Skeletal muscle cell (primary cell): ENCODE measurements at regions not wholly inside any gene's neighbourhood (a gene's known extent, or its start where the extent isn't known, plus 50 kb on each side); places are given as distances from the start of the nearest gene placed in this dataset.

Source experiments
- DNase-seq: peaks from one replicate; pipeline ENCODE4 v3.0.0-alpha.2; 2010; ENCODE audit warnings: low read depth
- H3K4me3 ChIP-seq: 2 replicates; pipeline ENCODE4 v1.5.1; 2011; ENCODE audit warnings: low read depth, mild to moderate bottlenecking, control low read depth, low read length, moderate library complexity

DNA sequence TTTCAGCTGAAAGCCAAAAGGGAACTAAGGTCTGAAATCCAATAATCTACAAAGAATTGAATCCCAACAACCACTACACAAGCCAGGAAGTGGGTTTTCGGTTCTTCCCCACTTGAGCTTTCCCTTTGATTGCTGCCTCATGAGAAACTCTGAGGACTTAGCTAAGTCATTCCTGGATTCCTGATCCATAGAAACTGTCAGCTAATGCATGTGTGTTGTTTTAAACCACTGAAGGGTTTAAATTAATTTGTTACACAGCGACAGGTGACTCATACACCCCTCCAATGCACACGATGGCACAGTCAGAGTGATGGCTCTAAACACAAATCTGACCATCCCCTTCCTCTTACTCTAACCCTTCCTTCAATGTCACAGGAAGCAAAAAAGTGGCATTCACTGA is 282.9 kb downstream of the RAB28 start:
- no peak overlapping the region for H3K4me3 ChIP-seq
- no peak for DNase-seq

DNA sequence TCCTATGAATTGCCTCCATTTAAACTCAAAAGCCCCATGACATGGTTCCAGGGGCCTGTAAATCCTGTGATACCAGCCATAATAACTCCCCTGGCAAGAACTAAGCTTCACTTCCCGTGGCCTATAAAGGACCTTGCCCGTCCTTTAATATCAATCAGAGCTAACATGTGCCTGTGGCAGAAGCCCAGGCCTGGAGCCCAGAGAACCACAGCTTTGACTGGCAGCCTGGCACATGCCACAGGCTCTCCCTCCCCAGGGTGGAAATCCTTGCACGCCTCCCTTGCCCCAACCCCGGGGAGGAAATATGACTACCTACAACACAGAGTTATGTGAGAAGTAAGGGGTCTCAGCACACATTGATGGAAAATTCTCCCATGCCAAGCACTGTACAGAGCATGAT is 287.4 kb downstream of the RAB28 start:
- H3K4me3 ChIP-seq: no peak overlapping the region
- DNase-seq: no peak

DNA sequence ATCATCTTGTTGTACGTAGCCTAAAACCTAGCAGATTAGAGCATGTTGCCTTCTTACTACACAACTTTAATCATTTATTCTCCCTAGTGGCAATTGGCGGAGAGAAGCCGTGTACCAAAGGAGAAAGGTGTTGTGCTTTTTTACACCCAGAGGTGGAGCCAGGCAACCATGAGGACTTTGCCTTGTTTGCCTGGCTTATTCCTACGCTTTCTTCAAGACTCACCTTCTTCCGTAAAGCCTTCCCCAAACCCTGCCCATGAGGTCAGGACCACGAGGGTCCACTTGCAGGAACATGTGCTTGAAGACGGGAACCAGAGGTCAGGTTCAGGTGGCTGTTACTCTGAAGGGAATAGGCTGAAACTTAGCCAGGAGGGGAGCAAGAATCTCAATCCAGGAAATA is 290.5 kb downstream of the RAB28 start:
- no peak overlapping the region for H3K4me3 ChIP-seq
- no peak for DNase-seq

DNA sequence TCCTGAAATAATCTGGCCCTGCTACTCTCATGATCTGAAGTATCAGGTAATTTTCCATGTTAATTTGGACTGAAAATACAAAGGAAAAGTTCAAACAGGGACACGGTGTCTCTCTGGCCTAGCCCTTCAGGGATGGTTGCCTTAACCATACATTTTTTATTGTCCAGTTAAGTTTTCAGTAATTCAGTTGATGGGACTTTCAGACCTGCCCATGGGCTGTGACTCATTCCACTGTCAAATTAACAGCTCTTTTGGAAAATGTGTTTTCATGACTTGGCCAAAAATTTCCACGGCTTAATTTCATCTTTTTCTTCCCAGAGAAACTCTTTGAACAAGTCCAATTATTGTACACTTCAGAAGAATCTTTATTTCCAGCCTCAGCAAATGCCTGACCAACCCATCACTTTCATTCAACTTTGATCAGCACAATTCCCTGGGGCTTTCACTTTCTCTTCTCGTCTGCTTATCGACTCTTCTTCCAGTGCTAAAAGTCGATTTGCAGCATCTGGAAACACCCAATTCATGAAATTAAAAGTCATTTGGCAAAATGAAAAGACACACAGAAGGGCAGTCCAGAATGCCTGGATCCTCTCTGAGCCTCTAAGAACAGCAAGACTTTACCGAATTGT is 293.9 kb downstream of the RAB28 start:
- H3K4me3 ChIP-seq: no peak overlapping the region
- DNase-seq: no peak

DNA sequence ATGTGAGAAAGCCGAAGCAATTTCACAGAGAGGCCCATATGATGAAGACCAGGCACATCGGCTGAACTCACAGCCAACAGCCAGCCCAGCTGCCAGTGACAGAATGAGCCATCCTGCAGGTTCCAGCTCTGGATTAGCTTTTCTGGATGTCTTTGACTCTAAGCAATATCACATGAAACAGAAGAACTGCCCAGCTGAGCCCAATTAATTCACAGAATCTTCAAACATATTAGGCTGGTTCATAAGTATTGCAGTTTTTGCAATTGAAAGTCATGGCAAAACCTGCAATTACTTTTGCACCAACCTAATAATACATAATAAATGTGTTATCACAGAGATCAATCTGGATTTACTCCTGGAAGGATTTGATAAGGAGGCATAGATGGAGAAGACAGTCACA is 299.9 kb downstream of the RAB28 start:
- no peak overlapping the region for H3K4me3 ChIP-seq

DNA sequence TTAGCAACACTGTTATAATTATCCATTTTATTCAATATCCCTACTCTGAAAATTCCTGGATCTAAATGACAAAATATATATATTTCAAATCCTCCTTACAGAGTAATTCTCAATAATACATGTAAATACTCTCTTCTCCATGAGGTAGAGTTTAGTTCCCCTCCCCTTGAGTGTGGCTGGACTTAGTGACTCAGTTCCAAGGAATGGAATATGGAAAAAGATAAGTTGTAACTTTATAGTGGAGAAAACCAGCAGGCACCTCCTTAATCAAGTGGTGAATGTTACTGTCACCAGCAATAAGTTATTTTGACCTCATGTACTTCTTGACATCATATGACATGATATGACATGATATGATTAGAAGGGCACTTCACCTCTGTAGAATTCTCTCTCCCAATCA is 302.0 kb downstream of the RAB28 start:
- no peak for DNase-seq
- no peak overlapping the region for H3K4me3 ChIP-seq

More for the DNA sequence above, 299.9 kb downstream of the RAB28 start:
- no peak for DNase-seq

DNA sequence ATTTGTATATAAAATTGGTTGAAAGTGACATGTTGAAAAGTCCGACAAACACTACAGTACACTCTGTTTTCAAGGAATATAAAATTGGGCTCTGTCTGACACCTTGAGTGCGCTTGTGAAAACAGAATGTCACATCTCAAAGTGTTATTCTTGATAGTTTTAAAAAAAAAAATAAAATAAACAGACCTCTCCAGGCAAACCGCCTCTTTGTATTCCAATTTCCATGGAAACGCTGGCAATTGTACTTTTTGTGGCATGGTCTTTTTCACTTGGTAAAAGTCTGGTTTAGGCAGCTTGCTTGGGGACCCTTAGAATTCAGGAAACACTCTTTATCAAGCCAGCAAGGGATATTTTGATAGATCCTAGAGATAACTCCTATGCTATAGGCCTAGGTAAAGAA is 302.5 kb downstream of the RAB28 start:
- DNase-seq: no peak
- H3K4me3 ChIP-seq: no peak overlapping the region

DNA sequence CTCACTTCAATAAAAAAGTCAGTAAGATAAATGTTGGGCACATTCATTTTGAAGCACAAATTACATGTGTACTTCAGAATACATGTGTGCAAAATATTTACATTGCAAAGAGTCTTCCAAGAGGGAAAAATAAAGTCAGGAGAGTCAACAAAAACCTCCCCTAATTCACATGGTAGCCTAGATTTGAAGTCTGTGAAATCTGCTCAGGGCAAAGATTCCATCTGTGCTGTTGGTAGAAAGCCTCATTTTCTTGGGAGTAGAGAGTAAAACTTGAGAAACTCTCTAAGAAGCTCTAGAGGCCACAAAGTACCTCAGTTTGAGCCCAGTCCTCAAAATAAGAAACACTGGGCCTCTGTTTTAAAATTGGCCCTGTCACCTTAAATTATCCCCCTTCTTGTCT is 303.4 kb downstream of the RAB28 start:
- H3K4me3 ChIP-seq: no peak overlapping the region

DNA sequence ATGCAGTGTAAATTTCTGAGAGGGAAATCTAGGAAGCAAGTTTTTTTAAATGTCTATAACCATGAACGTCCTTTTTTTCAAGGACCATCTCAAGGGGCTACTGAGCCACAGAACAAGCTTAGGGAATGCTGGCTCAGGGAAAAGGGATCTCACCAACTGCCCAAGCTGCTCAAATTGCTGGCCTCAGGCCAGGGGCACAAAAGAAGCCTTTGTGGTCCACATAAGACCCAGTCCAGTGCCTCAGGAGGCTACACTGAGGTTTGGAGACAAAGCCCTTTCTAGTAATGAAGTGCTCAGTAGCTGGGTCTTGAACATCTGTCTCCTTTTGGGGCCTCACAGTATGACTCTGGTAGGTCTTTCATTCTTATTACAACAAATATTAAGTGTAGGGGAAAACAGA is 305.5 kb downstream of the RAB28 start:
- H3K4me3 ChIP-seq: no peak overlapping the region
- no peak for DNase-seq

More for the DNA sequence above, 303.4 kb downstream of the RAB28 start:
- no peak for DNase-seq

DNA sequence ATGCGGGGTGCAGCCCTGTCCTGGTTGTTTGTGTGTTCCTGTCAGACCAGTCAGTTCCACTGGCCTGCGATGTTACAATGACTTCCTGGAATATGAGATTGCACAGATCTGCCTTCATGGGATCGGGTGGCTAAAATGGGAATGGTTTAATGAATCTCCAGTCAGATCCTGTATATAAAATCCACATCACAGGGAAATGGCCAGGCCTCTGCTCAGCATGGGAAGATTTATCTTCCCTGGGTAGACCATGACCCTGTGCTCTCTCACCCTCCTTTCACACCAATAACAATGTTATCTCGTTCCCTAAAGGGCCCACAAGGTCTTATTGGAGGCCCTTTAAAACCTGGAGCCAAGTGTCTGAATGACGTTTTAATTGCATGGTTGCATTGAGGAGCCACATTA is 307.4 kb downstream of the RAB28 start:
- no peak for DNase-seq
- H3K4me3 ChIP-seq: no peak overlapping the region

DNA sequence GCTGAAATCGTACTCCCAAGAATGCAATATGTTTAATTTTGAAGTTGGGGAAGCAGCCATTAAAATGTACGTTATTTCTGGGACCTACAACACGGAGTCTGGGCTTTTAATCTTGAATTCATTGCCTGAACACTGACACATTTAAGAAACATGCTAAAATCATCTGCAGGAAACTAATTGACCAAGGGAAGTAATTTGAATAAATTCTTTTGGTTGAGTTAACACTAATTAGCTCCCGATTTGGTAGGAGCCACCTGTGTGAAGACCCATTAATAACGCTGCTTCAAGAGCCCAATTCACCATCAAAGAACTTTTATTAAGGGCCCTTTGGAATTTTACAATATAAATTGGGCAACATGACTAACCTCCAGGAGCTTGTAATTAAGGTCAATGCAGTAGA is 309.2 kb downstream of the RAB28 start:
- no peak overlapping the region for H3K4me3 ChIP-seq
- no peak for DNase-seq

DNA sequence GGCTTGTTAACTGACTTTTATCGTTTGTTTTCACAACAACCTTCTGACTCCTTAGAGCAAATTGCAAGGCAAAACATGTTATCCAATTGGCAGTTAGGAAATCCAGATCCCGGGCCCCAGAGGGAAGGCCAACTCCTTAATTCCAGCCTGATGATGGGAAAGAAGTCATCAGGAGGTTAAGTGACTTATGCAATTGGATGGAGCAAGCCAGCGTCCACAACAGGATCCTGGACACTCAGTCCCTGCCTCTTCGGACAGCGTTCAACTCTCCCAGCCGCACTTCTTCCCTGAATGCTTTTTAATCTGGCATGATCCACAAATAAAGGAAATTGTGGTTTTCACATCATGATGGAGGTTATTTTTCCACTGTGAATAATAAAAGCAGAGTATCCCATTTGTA is 310.1 kb downstream of the RAB28 start:
- no peak overlapping the region for H3K4me3 ChIP-seq
- peak; percentile 3 for DNase-seq

DNA sequence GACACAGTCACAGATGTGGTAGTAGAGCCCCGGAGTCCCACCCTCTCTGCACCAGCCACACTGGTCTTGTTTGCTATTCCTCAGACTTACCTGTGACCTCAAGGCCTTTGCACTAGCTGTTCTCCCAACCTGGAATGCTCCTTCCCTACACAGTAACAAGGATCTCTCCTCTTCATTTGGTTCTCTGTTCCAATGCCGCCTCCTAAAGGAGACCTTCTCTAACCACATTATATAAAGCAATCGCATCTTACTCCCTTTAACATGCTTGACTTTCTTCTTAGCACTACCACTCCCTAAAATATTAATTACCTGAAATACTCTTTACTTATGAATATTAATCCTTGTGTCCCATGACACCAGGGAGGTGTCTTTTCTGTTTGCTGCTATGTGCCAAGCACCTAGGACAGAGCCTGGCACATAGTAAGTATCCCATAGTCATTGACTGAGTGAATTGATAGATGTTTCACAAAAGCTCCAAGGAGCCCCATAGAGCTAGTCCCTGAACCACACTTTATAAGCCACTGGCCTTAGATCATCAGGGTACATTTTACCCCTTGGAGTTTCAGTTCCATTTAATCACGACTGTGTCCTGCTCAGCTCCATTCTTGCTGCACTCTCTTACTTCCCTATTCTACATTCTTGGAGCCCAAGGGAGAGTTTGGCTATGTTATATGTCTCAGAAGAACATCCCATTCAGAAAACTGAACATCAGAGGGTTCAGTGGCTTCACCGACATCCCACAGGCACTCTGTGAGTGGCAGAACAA is 312.7 kb downstream of the RAB28 start:
- H3K4me3 ChIP-seq: no peak overlapping the region
- no peak for DNase-seq

DNA sequence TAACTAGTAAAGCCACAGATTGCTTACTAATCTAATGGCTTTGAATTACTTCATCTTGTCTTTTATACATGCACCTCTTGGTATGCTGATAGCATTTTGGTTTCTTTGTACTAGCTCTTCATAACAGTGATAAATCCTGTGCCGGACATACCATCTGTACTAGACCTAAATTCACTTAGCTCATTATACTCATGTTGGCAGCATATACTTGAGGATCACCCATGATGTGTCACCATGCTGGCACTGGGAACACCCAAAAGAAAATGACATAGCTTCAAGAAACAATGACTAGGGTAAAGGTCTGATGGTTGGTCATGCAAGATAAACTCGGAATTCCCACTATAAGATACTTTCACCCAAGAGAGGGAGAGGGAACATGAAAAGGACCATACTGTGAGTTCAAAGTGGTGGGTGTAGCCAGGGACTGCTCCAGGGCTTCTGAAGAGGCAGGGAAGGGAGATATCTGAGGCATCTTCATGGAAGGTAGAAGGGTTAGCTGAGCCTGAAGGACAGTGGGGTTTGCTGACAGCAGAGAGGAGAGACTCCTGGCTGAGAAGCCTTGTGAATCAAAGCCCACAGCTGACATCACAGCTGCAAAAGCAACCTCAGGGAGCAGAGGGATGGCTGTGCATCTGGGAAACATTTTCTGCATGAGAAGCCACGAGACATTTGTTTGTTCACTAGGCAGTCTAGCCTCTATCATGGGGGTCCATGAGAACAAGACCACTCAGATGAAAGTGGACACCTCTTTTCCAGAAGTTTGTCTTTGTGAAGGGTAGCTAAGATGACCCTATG is 314.2 kb downstream of the RAB28 start:
- H3K4me3 ChIP-seq: no peak overlapping the region
- no peak for DNase-seq

DNA sequence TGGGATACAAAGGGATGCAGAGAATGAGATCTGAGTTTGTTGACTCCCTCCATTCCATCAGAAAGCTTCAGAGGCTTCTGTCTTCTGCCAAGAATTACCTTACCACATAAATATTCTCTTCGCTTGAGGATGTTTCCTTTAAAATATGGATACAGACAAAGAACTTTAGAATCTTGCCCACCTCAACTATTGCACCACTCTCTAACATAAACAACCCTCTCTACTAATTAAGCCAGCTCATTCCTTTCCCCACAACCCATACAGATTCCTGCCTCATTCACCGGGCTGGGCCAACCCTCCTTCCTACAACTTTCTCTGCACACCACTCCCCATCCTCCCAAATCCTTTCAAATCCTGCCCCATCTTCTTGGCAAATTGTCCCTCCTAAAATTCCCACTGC is 315.8 kb downstream of the RAB28 start:
- no peak overlapping the region for H3K4me3 ChIP-seq
- DNase-seq: no peak

DNA sequence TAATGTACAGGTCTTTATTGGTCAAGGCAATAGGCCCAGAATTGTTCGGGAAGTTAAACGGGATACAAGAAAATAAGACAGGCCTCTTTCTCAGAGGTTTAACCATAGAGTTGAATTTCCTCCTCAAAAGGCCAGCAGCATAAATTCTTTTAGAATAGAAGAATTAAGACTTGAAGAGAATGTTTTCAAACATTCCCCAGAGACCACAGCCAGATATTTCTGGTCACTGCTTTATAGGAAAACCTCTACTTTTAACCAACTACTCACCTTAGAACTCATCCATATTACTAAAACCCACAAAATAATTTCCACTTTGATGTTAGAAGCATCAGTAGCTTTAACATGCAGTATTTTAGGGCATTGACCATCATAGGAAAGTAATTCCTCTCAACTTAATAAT is 317.9 kb downstream of the RAB28 start:
- no peak for DNase-seq
- no peak overlapping the region for H3K4me3 ChIP-seq

DNA sequence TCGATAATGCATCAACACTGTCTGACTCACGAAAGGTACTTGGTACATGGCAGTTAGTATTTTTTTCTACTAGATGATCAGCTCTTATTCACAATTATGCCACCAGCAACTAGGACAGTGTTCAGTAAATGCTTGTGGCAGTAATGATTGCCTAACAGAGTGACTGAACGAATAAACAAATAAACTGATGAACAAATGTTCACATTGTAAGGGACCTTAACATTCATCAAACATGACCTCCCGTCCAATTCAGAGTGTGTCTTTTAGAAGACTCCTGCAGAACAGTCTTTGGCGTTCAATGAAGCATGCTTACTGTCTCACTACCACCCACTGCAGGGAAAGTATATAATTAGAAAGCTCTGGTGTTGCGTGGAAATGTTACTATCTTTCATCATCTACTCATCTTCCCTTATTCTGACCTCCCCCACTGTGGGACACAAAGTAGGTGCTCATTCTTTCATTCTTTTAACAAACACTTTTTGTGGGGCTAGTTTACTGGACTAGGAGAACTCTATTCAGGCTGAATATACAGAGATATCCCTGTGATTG is 319.3 kb downstream of the RAB28 start:
- no peak overlapping the region for H3K4me3 ChIP-seq
- no peak for DNase-seq

DNA sequence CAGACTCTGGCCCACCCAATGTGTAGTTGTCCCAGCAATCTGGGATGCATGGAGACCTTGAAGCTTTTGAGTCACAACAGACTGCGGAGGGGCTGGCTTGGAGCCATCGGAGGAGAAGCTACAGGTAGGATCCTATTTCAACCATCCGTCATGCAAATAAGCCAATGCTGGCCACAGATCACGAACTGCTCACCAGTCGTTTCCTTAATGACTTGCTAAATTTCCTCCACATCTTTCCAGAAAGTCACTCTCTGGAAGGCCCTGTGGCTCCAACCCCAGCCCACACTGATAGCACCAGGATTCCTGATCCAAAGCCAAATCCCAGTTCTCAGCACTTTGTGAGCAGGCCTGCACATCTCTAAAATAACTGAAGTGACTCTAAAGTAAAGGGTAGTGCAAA is 321.3 kb downstream of the RAB28 start:
- no peak for DNase-seq
- H3K4me3 ChIP-seq: no peak overlapping the region

DNA sequence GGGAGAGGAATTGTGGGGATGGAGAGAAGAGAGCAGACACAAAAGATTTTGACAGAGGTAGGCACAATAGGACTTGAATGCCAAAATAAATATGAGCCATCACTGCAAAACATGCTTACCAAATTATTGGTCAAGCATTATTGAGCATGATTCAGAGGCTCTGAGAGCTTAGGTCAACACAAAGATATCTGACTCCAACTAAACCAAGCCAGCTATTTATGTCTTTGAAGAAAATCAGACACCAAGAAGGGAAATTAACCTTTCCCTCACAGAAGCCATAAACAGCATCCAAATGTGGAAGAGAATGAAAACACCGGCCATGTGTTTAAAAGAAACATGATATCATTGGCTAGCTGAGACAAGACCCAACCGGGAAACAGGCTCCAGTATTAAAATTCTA is 323.2 kb downstream of the RAB28 start:
- DNase-seq: peak; percentile 32
- H3K4me3 ChIP-seq: no peak overlapping the region

DNA sequence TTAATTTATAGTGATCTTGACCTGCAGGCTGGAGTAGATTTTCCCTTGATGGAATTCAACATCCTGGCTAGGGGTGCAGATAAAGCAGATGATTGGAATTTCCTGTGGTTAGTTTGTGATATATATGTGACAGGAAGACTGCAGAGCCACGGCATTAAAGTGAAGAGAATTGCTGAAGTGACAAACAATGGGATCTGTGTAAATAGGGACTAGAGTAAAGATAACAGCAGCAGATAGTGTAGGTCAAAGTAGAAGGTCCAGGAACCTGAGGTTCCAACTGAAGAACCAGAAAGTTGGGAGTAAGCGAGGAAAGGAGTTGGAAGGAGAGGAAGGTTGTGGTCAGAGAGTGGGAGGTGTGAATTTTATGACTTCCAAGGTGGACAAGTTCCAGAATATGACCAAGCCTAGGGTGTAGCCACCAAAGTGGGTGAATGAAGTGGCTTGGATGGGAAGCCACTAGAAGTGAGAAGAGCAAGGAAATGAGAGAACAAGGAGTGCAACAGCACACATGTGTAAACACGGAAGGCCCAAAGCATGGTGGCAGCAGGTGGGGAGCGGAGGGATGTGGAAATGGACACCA is 325.0 kb downstream of the RAB28 start:
- no peak for DNase-seq

More for the DNA sequence above, 325.0 kb downstream of the RAB28 start:
- no peak overlapping the region for H3K4me3 ChIP-seq
